ENCODE measurements at regions not wholly inside any gene's neighbourhood (a gene's known extent, or its start where the extent isn't known, plus 50 kb on each side); places are given as distances from the start of the nearest gene placed in this dataset.

- H3K27ac ChIP-seq (replicated peaks in 1 of 4) = no peak overlapping the region
Measured at GRCh38 chr10:108902619-108903285, 1020.6 kb downstream of the XPNPEP1 start.

GRCh38 chr10:108901781-108902618, 1021.3 kb downstream of the XPNPEP1 start:
- Histone ChIP-seq H3K4me1 (no peaks in the 10 kb centered on the region), H3K9me3 (no peaks in the 10 kb centered on the region), H3K27me3 (peaks cover 0 to 6% (median 0%) of the 10 kb centered on the region in 4 donors), H3K4me3 (no peak overlapping the region), H3K36me3 (no peaks in the 10 kb centered on the region), H3K27ac (replicated peaks in 1 of 4) (no peak overlapping the region)
- WGBS = 88% methylated on average over 4 of the region's 4 CpGs
- intact Hi-C loops (cut with DNase I) = no loop called here
- TF ChIP-seq POLR2AphosphoS5 (IDR thresholded peaks at IDR 0.05) (no peak), CTCF (IDR thresholded peaks at IDR 0.05) (no peak), POLR2A (IDR thresholded peaks at IDR 0.05; ENCODE audit: low read depth) (no peak), EP300 (IDR thresholded peaks at IDR 0.05) (no peak)
- no peak for DNase-seq (ENCODE audit: extremely low spot score)

More at GRCh38 chr10:108902619-108903285, 1020.6 kb downstream of the XPNPEP1 start:
- Histone ChIP-seq H3K4me3 (no peak overlapping the region), H3K9me3 (no peaks in the 10 kb centered on the region), H3K27me3 (peaks cover 0 to 6% (median 0%) of the 10 kb centered on the region in 4 donors), H3K36me3 (no peaks in the 10 kb centered on the region), H3K4me1 (no peaks in the 10 kb centered on the region)
- 68% methylated on average over 6 of the region's 6 CpGs for WGBS
- TF ChIP-seq CTCF (IDR thresholded peaks at IDR 0.05) = no peak
- TF ChIP-seq POLR2AphosphoS5 (IDR thresholded peaks at IDR 0.05) = no peak
- no peak for TF ChIP-seq POLR2A (IDR thresholded peaks at IDR 0.05; ENCODE audit: low read depth)
- TF ChIP-seq EP300 (IDR thresholded peaks at IDR 0.05) = no peak
- intact Hi-C loops (cut with DNase I) = no loop called here
- DNase-seq (ENCODE audit: extremely low spot score) = no peak

GRCh38 chr10:108899670-108900069, 1023.6 kb downstream of the XPNPEP1 start:
- H3K9me3 ChIP-seq = no peaks in the 10 kb centered on the region
- intact Hi-C loops (cut with DNase I) = no loop called here
- TF ChIP-seq EP300 (IDR thresholded peaks at IDR 0.05) = no peak
- TF ChIP-seq POLR2AphosphoS5 (IDR thresholded peaks at IDR 0.05) = no peak
- no peak for TF ChIP-seq CTCF (IDR thresholded peaks at IDR 0.05)
- TF ChIP-seq POLR2A (IDR thresholded peaks at IDR 0.05; ENCODE audit: low read depth) = no peak
- H3K27ac ChIP-seq (replicated peaks in 1 of 4) = no peak overlapping the region
- no peak overlapping the region for H3K4me3 ChIP-seq
- WGBS = 60% methylated on average over 3 of the region's 3 CpGs
- H3K4me1 ChIP-seq = no peaks in the 10 kb centered on the region
- H3K36me3 ChIP-seq = no peaks in the 10 kb centered on the region
- DNase-seq (ENCODE audit: extremely low spot score) = no peak
- peaks cover 0 to 3% (median 0%) of the 10 kb centered on the region in 4 donors for H3K27me3 ChIP-seq

GRCh38 chr10:108894402-108895301, 1028.7 kb downstream of the XPNPEP1 start:
- intact Hi-C loops (cut with DNase I) = no loop called here
- H3K4me1 ChIP-seq = no peaks in the 10 kb centered on the region
- TF ChIP-seq CTCF (IDR thresholded peaks at IDR 0.05) (no peak), POLR2AphosphoS5 (IDR thresholded peaks at IDR 0.05) (no peak), EP300 (IDR thresholded peaks at IDR 0.05) (no peak), POLR2A (IDR thresholded peaks at IDR 0.05; ENCODE audit: low read depth) (no peak)
- no peaks in the 10 kb centered on the region for H3K36me3 ChIP-seq
- no peak for DNase-seq (ENCODE audit: extremely low spot score)
- H3K27ac ChIP-seq (replicated peaks in 1 of 4) = no peak overlapping the region
- no peaks in the 10 kb centered on the region for H3K27me3 ChIP-seq
- H3K9me3 ChIP-seq = no peaks in the 10 kb centered on the region
- 83% methylated on average over 8 of the region's 8 CpGs for WGBS
- H3K4me3 ChIP-seq = no peak overlapping the region
